ENCODE measurements at regions not wholly inside any gene's neighbourhood (a gene's known extent, or its start where the extent isn't known, plus 50 kb on each side); places are given as distances from the start of the nearest gene placed in this dataset.

DNA sequence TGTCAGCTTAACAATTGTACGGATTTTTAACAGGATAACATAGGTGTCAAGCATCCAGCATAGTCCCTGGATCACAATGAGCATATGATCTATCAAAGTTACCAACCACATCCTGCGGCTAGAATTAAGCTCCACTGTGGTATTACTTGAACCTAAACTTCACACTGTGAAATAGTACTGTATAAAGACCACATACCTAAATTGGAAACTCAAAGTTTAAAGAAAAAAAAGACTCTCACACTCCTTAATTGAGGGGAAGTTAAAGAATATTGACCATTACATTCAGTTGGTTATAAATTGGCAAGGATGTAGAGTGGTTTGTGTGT lies 133.0 kb upstream of the PZP start:
- Histone ChIP-seq H2BK120ac (replicated peaks; ENCODE audit: low read depth, low read length) (no peak overlapping the region), H3K27ac (ENCODE audit: low read depth, low read length) (no peak overlapping the region), H2AFZ (ENCODE audit: low read length) (no peak overlapping the region), H4K8ac (ENCODE audit: extremely low read depth, insufficient read depth, low read length) (no peak overlapping the region), H3K23me2 (ENCODE audit: low read depth, low read length) (no peaks in the 10 kb centered on the region), H2BK15ac (ENCODE audit: low read length) (no peak overlapping the region), H2BK20ac (ENCODE audit: low read length) (no peak overlapping the region), H4K20me1 (replicated peaks in 1 of 2; ENCODE audit: control insufficient read depth in 1 of 2, insufficient read depth in 2 of 2, low read length in 2 of 2) (no peaks in the 10 kb centered on the region), H3K4me3 (ENCODE audit: extremely low read depth in 1 of 4, insufficient read depth in 2 of 4, low read depth in 3 of 4, low read length in 4 of 4) (no peak overlapping the region), H4K5ac (ENCODE audit: insufficient read length, low read depth, low read length) (no peak overlapping the region), H3K36me3 (ENCODE audit: control insufficient read depth in 2 of 4, insufficient read depth in 4 of 4, low read length in 3 of 4) (no peaks in the 10 kb centered on the region), H3K79me2 (ENCODE audit: control insufficient read depth in 1 of 2, insufficient read depth in 2 of 2, low read length in 2 of 2) (no peaks in the 10 kb centered on the region), H2BK12ac (ENCODE audit: low read depth, low read length) (no peak overlapping the region), H2AK5ac (ENCODE audit: low read depth, low read length) (no peak overlapping the region), H3K9ac (replicated peaks in 1 of 4; ENCODE audit: extremely low read depth in 1 of 4, low read depth in 3 of 4, low read length in 3 of 4) (no peak overlapping the region), H3K27me3 (replicated peaks in 1 of 4; ENCODE audit: control insufficient read depth in 3 of 4, extremely low read depth in 1 of 4, insufficient read depth in 3 of 4, low read length in 3 of 4) (no peaks in the 10 kb centered on the region), H3K56ac (replicated peaks; ENCODE audit: insufficient read length, low read depth, low read length) (no peak overlapping the region), H4K91ac (replicated peaks; ENCODE audit: insufficient read length, low read length) (no peak overlapping the region), H3K4me2 (ENCODE audit: insufficient read depth in 1 of 2, low read depth in 2 of 2, low read length in 2 of 2) (no peak overlapping the region), H3K18ac (ENCODE audit: extremely low read depth, low read length) (no peak overlapping the region), H3K79me1 (ENCODE audit: low read depth, low read length) (no peaks in the 10 kb centered on the region), H2BK5ac (ENCODE audit: low read depth, low read length) (no peak overlapping the region), H3K9me3 (ENCODE audit: insufficient read depth in 2 of 2, low read depth in 1 of 2, low read length in 1 of 2) (0 out of 4 replicates have a peak, but pooled peaks cover 0 to 2% of the 10 kb centered on the region in 2 experiments), H3K4ac (replicated peaks; ENCODE audit: insufficient read length, low read depth, low read length) (no peak overlapping the region), H3K23ac (ENCODE audit: insufficient read length) (no peak overlapping the region), H3K4me1 (replicated peaks in 1 of 4; ENCODE audit: control insufficient read depth in 3 of 4, insufficient read depth in 4 of 4, low read length in 3 of 4) (no peaks in the 10 kb centered on the region), H3K14ac (ENCODE audit: insufficient read length) (no peak overlapping the region)
- POLR2A ChIA-PET (ENCODE audit: partially characterized antibody): interaction anchor here (1.3 to 2.2 kb wide), 2 partner anchors 10 to 16 kb away, joined by 3 to 6 read pairs; no protein-coding TSS in a partner anchor
- 87% methylated on average over 2 of the region's 2 CpGs; no CpG with 5 or more reads in 1 of the 2 experiments for WGBS, 2 experiments (ENCODE audit: extremely low coverage in 1 of 2, insufficient coverage in 1 of 2, insufficient read length in 1 of 2, insufficient replicate concordance in 2 of 2, low coverage in 1 of 2, low lambda C conversion rate in 2 of 2, missing lambda C conversion rate in 1 of 2)
- CTCF ChIA-PET (ENCODE audit: partially characterized antibody): interaction anchor here (0.7 to 6.1 kb wide), 7 partner anchors 9 to 157 kb away, joined by 3 to 49 read pairs (median 3); no protein-coding TSS in a partner anchor
- TF ChIP-seq EP300 (IDR thresholded peaks at IDR 0.05; ENCODE audit: borderline replicate concordance in 1 of 2, low read depth in 2 of 2, low read length in 2 of 2) (no peak), SRF (IDR thresholded peaks at IDR 0.05; ENCODE audit: low read depth, low read length) (no peak), KDM5A (IDR thresholded peaks at IDR 0.05; ENCODE audit: low read length) (no peak), SIN3A (conservative IDR thresholded peaks at IDR 0.05 in 1 of 2, IDR thresholded peaks at IDR 0.05 in 1 of 2; ENCODE audit: low read depth in 1 of 2, low read length in 2 of 2) (no peak), CTBP2 (IDR thresholded peaks at IDR 0.05; ENCODE audit: borderline replicate concordance, insufficient read depth, insufficient read length, low read length) (no peak), KDM4A (IDR thresholded peaks at IDR 0.05; ENCODE audit: low read depth, low read length, severe bottlenecking) (no peak), EZH2 (IDR thresholded peaks at IDR 0.05; ENCODE audit: low read depth, low read length, severe bottlenecking) (no peak), HDAC6 (IDR thresholded peaks at IDR 0.05; ENCODE audit: low read depth, low read length) (no peak), HDAC2 (IDR thresholded peaks at IDR 0.05; ENCODE audit: borderline replicate concordance in 1 of 2, low read depth in 2 of 2, low read length in 2 of 2) (no peak), CHD1 (IDR thresholded peaks at IDR 0.05; ENCODE audit: low read depth, low read length) (no peak), CBX8 (IDR thresholded peaks at IDR 0.05; ENCODE audit: borderline replicate concordance, low read depth, low read length) (no peak)
- DNase-seq (ENCODE audit: low read depth in 1 of 2, low spot score in 2 of 2) (no peak), FAIRE-seq (no peak)
